OCI-LY1 (cell line): ENCODE measurements at regions not wholly inside any gene's neighbourhood (a gene's known extent, or its start where the extent isn't known, plus 50 kb on each side); places are given as distances from the start of the nearest gene placed in this dataset.

Experiments
- H2AFZ ChIP-seq: fragments of 200-600 bp; sonication (generic), shearing (Covaris generic); 2 replicates; pipeline ENCODE4 v1.6.0; 2014; ENCODE audit warnings: antibody characterized with exemption, mild to moderate bottlenecking, low read length
- H3F3A ChIP-seq: fragments of 200-600 bp; sonication (generic), shearing (Covaris generic); 2 replicates; pipeline ENCODE4 v1.6.0; 2014; ENCODE audit warnings: mild to moderate bottlenecking, antibody characterized with exemption, low read length, moderate library complexity; ENCODE audit not compliant: insufficient read depth
- H3K27ac ChIP-seq: fragments of 200-600 bp; sonication (generic); 2 replicates; pipeline ENCODE4 v1.5.1; 2014; ENCODE audit warnings: low read length, mixed run types, mild to moderate bottlenecking, low read depth; ENCODE audit not compliant: poor library complexity, severe bottlenecking
- H3K27me3 ChIP-seq: fragments of 200-600 bp; sonication (generic); 2 replicates; pipeline ENCODE4 v1.6.0; 2014; ENCODE audit warnings: antibody characterized with exemption, mild to moderate bottlenecking, low read length, moderate library complexity; ENCODE audit not compliant: insufficient read depth
- H3K36me3 ChIP-seq: fragments of 200-600 bp; sonication (generic); 2 replicates; pipeline ENCODE4 v1.6.1; 2014; ENCODE audit warnings: mild to moderate bottlenecking, antibody characterized with exemption, low read length, moderate library complexity, mixed read lengths; ENCODE audit not compliant: insufficient read depth
- H3K4me1 ChIP-seq: fragments of 200-600 bp; sonication (generic); 2 replicates; pipeline ENCODE4 v1.5.1; 2014; ENCODE audit warnings: mild to moderate bottlenecking, low read length, moderate library complexity; ENCODE audit not compliant: insufficient read depth, severe bottlenecking
- H3K4me2 ChIP-seq: fragments of 200-600 bp; sonication (generic), shearing (Covaris generic); 2 replicates; pipeline ENCODE4 v1.6.1; 2014; ENCODE audit warnings: low read length
- H3K4me3 ChIP-seq: fragments of 200-600 bp; sonication (generic); 2 replicates; pipeline ENCODE4 v1.5.1; 2014; ENCODE audit warnings: low read length, low read depth, mild to moderate bottlenecking, mixed read lengths; ENCODE audit not compliant: poor library complexity, severe bottlenecking
- H3K79me2 ChIP-seq: fragments of 200-600 bp; shearing (Covaris generic); 2 replicates; pipeline ENCODE4 v1.6.1; 2016; ENCODE audit warnings: mixed run types, low read length, mixed read lengths; ENCODE audit not compliant: insufficient read depth
- H3K9ac ChIP-seq: fragments of 200-600 bp; sonication (generic), shearing (Covaris generic); 2 replicates; pipeline ENCODE4 v1.6.1; 2014; ENCODE audit warnings: mild to moderate bottlenecking, low read length, mixed read lengths
- H3K9me2 ChIP-seq: fragments of 200-600 bp; sonication (generic), shearing (Covaris generic); 2 replicates; pipeline ENCODE4 v1.6.1; 2014; ENCODE audit warnings: low read depth, mild to moderate bottlenecking, low read length, mixed read lengths
- H3K9me3 ChIP-seq: fragments of 200-600 bp; shearing (Covaris generic); 2 replicates; pipeline ENCODE4 v1.6.1; 2014; ENCODE audit warnings: low read length, mixed read lengths
- H4K20me1 ChIP-seq: fragments of 200-600 bp; sonication (generic), shearing (Covaris generic); 2 replicates; pipeline ENCODE4 v1.6.0; 2016; ENCODE audit warnings: mild to moderate bottlenecking, low read length; ENCODE audit not compliant: insufficient read depth
- EZH2 ChIP-seq: fragments of 200-600 bp; sonication (generic), shearing (Covaris generic); IDR thresholded peaks from 2 replicates; pipeline ENCODE4 v1.8.0; 2017; ENCODE audit warnings: borderline replicate concordance, mixed run types, mild to moderate bottlenecking, antibody characterized with exemption, low read length, moderate library complexity, mixed read lengths
- TF ChIP-seq, protein P1 (sequence below): fragments of 200-600 bp; sonication (generic), shearing (Covaris generic); IDR thresholded peaks from 2 replicates; pipeline ENCODE4 v1.5.1; 2017; ENCODE audit warnings: mild to moderate bottlenecking, antibody characterized with exemption, low read length, moderate library complexity, mixed read lengths

DNA sequence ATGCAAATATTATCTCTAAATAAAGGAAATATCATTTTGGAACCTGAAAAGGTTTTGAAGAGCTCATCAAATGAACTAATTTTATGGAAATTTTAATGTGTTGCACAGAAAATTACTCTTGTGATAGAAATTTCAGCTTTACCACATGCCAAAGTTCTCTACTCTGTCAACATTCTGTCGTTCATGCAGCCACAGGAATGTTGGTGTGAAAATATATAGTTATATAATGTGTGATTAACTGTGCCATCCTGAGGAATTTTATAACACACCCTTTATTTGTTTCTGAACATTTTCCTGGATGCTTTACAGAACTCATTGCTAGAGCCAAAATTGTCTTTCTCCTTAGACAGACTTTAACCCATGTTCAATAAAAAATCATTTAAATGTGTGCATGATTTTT lies 202.5 kb upstream of the SLC8A1 start:
- Histone ChIP-seq H3K4me1 (no peaks in the 10 kb centered on the region), H3K9me3 (no peaks in the 10 kb centered on the region), H3K36me3 (no peaks in the 10 kb centered on the region), H3K4me3 (no peak overlapping the region), H3K9me2 (no peaks in the 10 kb centered on the region), H3K27ac (no peak overlapping the region), H2AFZ (no peak overlapping the region), H3K27me3 (no peaks in the 10 kb centered on the region), H3K4me2 (no peak overlapping the region), H3K9ac (no peak overlapping the region), H3F3A (no peaks in the 10 kb centered on the region), H3K79me2 (no peaks in the 10 kb centered on the region), H4K20me1 (no peaks in the 10 kb centered on the region)
- TF ChIP-seq, protein P1, sequence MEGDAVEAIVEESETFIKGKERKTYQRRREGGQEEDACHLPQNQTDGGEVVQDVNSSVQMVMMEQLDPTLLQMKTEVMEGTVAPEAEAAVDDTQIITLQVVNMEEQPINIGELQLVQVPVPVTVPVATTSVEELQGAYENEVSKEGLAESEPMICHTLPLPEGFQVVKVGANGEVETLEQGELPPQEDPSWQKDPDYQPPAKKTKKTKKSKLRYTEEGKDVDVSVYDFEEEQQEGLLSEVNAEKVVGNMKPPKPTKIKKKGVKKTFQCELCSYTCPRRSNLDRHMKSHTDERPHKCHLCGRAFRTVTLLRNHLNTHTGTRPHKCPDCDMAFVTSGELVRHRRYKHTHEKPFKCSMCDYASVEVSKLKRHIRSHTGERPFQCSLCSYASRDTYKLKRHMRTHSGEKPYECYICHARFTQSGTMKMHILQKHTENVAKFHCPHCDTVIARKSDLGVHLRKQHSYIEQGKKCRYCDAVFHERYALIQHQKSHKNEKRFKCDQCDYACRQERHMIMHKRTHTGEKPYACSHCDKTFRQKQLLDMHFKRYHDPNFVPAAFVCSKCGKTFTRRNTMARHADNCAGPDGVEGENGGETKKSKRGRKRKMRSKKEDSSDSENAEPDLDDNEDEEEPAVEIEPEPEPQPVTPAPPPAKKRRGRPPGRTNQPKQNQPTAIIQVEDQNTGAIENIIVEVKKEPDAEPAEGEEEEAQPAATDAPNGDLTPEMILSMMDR = no peak
- TF ChIP-seq EZH2 = no peak

DNA sequence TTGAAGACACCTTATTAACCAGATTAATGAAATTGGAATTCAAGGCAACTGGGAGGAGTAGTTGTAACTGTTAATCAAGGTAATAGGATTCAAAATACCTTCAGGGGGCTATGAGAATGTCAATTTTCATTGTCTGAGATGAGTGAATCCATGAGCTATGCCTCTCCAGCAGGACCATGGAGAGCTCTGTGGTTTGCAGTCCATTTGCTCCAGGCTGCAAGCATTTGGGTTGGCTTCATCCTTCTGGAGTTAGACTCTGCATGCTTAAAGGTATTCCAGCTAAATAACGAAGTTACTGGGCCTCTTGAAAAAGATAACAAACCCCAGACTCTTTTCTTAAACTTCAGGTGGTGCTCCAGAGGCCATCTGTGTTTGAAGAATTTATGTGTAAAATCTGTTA lies 207.1 kb upstream of the SLC8A1 start:
- Histone ChIP-seq H3K9ac (no peak overlapping the region), H3K27ac (no peak overlapping the region), H2AFZ (no peak overlapping the region), H3K27me3 (no peaks in the 10 kb centered on the region), H4K20me1 (no peaks in the 10 kb centered on the region), H3K36me3 (no peaks in the 10 kb centered on the region), H3F3A (no peaks in the 10 kb centered on the region), H3K4me2 (no peak overlapping the region), H3K9me3 (no peaks in the 10 kb centered on the region), H3K4me3 (no peak overlapping the region), H3K9me2 (no peaks in the 10 kb centered on the region), H3K4me1 (no peaks in the 10 kb centered on the region), H3K79me2 (no peaks in the 10 kb centered on the region)
- TF ChIP-seq, protein P1 = no peak
- TF ChIP-seq EZH2 = no peak

DNA sequence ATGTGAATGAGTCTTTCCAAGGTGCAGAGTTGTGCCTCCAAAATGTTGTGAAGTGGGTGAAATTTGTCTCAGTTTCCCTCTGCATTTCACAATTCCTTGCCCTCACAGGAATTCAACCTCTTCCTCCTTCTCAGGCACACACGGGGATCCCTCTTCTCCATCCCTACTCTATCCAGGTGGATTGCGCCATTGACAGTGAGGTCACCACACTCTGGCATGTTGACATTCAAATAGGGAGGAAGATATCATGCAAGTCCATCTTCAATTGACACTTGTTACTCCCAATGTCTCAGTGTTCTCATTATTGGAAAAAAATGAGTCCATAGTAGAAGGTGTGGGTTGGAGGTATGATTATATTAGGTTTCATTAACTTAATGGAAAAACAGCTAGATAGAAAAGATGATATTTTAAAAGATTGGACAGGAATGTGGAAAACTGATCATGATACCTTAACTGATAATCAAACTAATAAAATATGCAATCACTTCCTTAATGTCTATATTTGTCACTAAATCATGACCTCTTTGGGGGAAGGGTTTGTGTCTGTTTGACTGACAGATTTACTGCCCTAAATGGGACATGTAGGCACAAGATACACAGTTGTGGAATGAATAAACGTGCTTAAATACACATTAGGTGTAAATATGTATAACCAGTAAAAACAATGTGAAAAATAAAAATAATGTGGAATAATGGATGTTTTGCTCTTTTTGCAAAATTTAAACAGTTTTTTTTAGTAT lies 213.8 kb upstream of the SLC8A1 start:
- H3K9me3 ChIP-seq = no peaks in the 10 kb centered on the region
- H4K20me1 ChIP-seq = no peaks in the 10 kb centered on the region
- no peak overlapping the region for H3K4me3 ChIP-seq
- no peaks in the 10 kb centered on the region for H3K9me2 ChIP-seq
- H3K27ac ChIP-seq = no peak overlapping the region
- H3K4me1 ChIP-seq = no peaks in the 10 kb centered on the region
- H3K36me3 ChIP-seq = no peaks in the 10 kb centered on the region
- no peaks in the 10 kb centered on the region for H3K27me3 ChIP-seq
- H3K4me2 ChIP-seq = no peak overlapping the region
- no peak overlapping the region for H3K9ac ChIP-seq
- H2AFZ ChIP-seq = no peak overlapping the region
- H3K79me2 ChIP-seq = no peaks in the 10 kb centered on the region
- H3F3A ChIP-seq = no peaks in the 10 kb centered on the region
- no peak for TF ChIP-seq EZH2
- TF ChIP-seq, protein P1 = no peak
